ENCODE measurements at regions not wholly inside any gene's neighbourhood (a gene's known extent, or its start where the extent isn't known, plus 50 kb on each side); places are given as distances from the start of the nearest gene placed in this dataset.

DNA sequence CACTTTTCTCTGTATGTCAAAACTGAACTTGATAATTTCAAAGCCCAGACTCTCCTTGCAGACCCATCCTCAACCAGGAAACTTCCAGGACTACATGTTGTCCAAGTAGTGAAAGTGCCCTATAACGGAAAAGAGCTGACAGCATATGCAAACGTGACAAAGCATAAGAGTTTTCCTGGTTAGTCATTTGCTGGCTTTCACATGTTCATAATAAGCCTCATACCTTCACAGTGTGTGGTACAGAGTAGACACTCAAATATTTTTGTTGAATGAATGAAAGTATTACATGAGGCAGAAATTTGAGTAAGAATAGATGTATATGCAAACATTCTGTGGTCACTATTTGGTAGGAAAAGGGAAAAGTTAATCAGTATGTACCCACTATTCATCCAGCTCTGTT lies 473.3 kb downstream of the MRPL39 start:
- DNase-seq (ENCODE audit: insufficient read length, low spot score) (no peak), FAIRE-seq (no peak)
- TF ChIP-seq POLR2A (IDR thresholded peaks at IDR 0.05; ENCODE audit: low read depth, low read length) (no peak), POU2F2 (IDR thresholded peaks at IDR 0.05; ENCODE audit: low read depth, low read length) (no peak), TAF1 (IDR thresholded peaks at IDR 0.05; ENCODE audit: low read depth, low read length) (no peak), PAX5 (IDR thresholded peaks at IDR 0.05; ENCODE audit: insufficient read depth, low read length, severe bottlenecking) (no peak), SPI1 (IDR thresholded peaks at IDR 0.05; ENCODE audit: low read depth, low read length) (no peak)

DNA sequence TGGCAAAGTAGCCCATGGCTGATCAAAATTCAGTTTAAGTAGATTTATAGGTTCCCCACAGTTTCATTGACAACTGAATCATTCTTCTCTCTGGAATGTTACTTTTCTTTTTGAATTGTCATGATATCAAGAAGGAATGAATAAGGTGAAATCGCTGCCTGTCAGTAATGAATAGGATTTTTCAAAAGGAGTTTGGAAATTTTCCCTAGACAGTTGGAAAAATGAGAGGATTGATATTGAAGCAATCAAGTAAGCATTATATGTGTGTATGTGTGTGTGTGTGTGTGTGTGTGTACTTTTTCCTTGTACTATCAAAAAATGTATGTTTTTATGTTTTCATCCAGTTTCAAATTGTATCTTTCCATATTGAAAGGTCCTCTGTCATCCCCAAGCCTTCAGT lies 479.5 kb downstream of the MRPL39 start:
- TF ChIP-seq POLR2AphosphoS5 (IDR thresholded peaks at IDR 0.05; ENCODE audit: low read depth, low read length) = no peak
- TF ChIP-seq TAF1 (IDR thresholded peaks at IDR 0.05; ENCODE audit: low read depth, low read length) = no peak
- no peak for DNase-seq (ENCODE audit: insufficient read length, low spot score)
- FAIRE-seq = no peak

DNA sequence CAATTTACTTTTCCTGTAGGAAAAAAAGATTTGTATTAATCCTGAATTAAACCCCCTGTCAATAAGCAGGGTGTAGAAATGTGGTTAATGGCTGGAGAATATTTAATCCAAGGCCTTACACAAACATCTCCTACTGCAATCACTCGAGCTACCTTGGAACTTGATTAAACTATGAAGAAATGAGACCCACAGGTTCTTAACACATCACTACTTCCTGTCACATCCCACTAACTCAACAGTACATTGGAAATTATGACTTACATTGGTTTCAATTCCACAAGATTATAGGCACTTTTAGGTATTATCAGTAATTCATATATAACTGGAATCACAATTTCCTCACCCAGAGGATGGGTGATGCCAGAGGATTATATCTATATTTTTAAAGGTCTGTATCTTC lies 480.3 kb downstream of the MRPL39 start:
- no peak for FAIRE-seq
- DNase-seq (ENCODE audit: insufficient read length, low spot score) = no peak
- TF ChIP-seq TAF1 (IDR thresholded peaks at IDR 0.05; ENCODE audit: low read depth, low read length) (no peak), POU2F2 (IDR thresholded peaks at IDR 0.05; ENCODE audit: low read depth, low read length) (no peak), PAX5 (IDR thresholded peaks at IDR 0.05; ENCODE audit: insufficient read depth, low read length, severe bottlenecking) (no peak), SPI1 (IDR thresholded peaks at IDR 0.05; ENCODE audit: low read depth, low read length) (no peak), POLR2AphosphoS5 (IDR thresholded peaks at IDR 0.05; ENCODE audit: low read depth, low read length) (no peak), POLR2A (IDR thresholded peaks at IDR 0.05; ENCODE audit: low read depth, low read length) (no peak)

DNA sequence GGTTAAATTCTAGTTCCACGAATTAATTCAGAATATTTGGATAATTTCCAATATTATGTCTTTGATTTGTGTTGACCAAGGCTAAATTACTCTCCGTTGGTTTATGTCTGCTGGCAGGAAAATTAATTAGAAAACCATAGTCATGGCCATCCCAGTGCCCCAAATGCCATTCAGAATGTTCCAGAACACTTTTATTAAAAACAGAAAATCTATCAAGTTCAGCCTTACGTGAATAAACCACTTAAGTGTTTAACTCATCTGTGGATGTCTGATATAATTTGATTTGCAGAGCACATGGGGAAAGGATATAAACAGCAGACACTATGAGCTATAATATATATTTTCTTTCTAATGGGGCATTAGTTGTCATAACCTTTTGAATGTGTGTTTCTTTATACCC lies 480.7 kb downstream of the MRPL39 start:
- TF ChIP-seq POU2F2 (IDR thresholded peaks at IDR 0.05; ENCODE audit: low read depth, low read length) (no peak), POLR2A (IDR thresholded peaks at IDR 0.05; ENCODE audit: low read depth, low read length) (no peak), PAX5 (IDR thresholded peaks at IDR 0.05; ENCODE audit: insufficient read depth, low read length, severe bottlenecking) (no peak), SPI1 (IDR thresholded peaks at IDR 0.05; ENCODE audit: low read depth, low read length) (no peak), POLR2AphosphoS5 (IDR thresholded peaks at IDR 0.05; ENCODE audit: low read depth, low read length) (no peak), TAF1 (IDR thresholded peaks at IDR 0.05; ENCODE audit: low read depth, low read length) (no peak)
- FAIRE-seq = no peak
- DNase-seq (ENCODE audit: insufficient read length, low spot score) = no peak

GRCh38 chr21:25118648-25119047 lies 488.6 kb downstream of the MRPL39 start:
- no peak for TF ChIP-seq POLR2AphosphoS5 (IDR thresholded peaks at IDR 0.05; ENCODE audit: low read depth, low read length)
- no peak for TF ChIP-seq TAF1 (IDR thresholded peaks at IDR 0.05; ENCODE audit: low read depth, low read length)
- TF ChIP-seq POLR2A (IDR thresholded peaks at IDR 0.05; ENCODE audit: low read depth, low read length) = no peak
- no peak for TF ChIP-seq POU2F2 (IDR thresholded peaks at IDR 0.05; ENCODE audit: low read depth, low read length)
- no peak for TF ChIP-seq SPI1 (IDR thresholded peaks at IDR 0.05; ENCODE audit: low read depth, low read length)
- no peak for TF ChIP-seq PAX5 (IDR thresholded peaks at IDR 0.05; ENCODE audit: insufficient read depth, low read length, severe bottlenecking)
- no peak for FAIRE-seq
- DNase-seq (ENCODE audit: insufficient read length, low spot score) = no peak

DNA sequence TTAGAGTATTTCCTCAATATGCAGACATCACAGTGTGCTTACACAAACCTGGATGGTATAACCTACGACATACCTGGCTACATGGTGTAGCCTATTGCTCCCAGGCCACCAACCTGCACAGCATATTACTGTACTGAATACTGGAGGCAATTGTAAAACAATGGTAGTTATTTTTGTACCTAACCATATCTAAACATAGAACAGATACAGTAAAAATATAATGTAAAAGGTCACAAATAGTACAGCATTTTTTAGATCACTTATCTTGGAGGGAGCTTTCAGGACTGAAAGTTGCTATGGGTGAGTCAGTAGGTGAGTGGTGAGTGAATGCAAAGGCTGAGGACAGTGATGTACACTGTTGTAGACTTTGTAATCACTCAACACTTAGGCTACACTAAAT lies 492.3 kb downstream of the MRPL39 start:
- peak; percentile 41 for FAIRE-seq
- no peak for DNase-seq (ENCODE audit: insufficient read length, low spot score)
- TF ChIP-seq SPI1 (IDR thresholded peaks at IDR 0.05; ENCODE audit: low read depth, low read length) (no peak), PAX5 (IDR thresholded peaks at IDR 0.05; ENCODE audit: insufficient read depth, low read length, severe bottlenecking) (no peak), POLR2AphosphoS5 (IDR thresholded peaks at IDR 0.05; ENCODE audit: low read depth, low read length) (no peak), TAF1 (IDR thresholded peaks at IDR 0.05; ENCODE audit: low read depth, low read length) (no peak), POLR2A (IDR thresholded peaks at IDR 0.05; ENCODE audit: low read depth, low read length) (no peak), POU2F2 (IDR thresholded peaks at IDR 0.05; ENCODE audit: low read depth, low read length) (no peak)

- TF ChIP-seq POLR2AphosphoS5 (IDR thresholded peaks at IDR 0.05; ENCODE audit: low read depth, low read length) (no peak), SPI1 (IDR thresholded peaks at IDR 0.05; ENCODE audit: low read depth, low read length) (no peak), TAF1 (IDR thresholded peaks at IDR 0.05; ENCODE audit: low read depth, low read length) (no peak), POLR2A (IDR thresholded peaks at IDR 0.05; ENCODE audit: low read depth, low read length) (no peak), POU2F2 (IDR thresholded peaks at IDR 0.05; ENCODE audit: low read depth, low read length) (no peak)
- no peak for FAIRE-seq
- no peak for DNase-seq (ENCODE audit: insufficient read length, low spot score)
Observed at GRCh38 chr21:25107708-25108107, 499.6 kb downstream of the MRPL39 start.

DNA sequence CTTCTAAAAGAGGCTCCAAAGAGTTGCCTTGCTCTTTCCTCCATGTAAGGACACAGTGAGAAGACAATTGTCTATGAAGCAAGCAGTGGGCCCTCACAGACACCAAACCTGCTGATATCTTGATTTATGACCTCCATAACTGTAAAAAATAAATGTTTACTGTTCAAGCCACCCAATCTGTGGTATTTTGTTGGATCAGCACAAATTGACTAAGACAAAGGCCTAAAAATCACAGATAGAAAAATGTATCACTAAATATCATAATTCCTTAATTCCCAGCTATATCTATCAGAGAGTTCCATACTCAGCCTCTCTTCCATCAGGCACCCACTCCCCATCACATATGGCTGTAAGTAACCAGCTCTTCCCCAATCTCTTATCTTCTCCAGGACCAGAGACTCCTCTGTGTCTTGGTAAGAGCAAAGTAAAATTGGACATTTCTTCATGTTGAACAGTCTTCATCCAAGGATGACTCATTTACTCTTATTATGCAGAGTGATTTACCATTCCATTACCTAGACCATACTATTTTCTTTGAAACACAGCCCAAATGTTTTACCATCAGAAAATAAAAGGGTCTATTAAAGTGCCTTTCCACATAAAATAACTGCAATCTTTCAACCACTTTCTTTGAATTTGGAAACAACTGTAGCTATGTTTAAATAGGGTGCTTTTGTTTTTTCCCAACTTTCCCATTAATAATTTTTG lies 503.6 kb downstream of the MRPL39 start:
- no peak for FAIRE-seq
- TF ChIP-seq TAF1 (IDR thresholded peaks at IDR 0.05; ENCODE audit: low read depth, low read length) (no peak), POU2F2 (IDR thresholded peaks at IDR 0.05; ENCODE audit: low read depth, low read length) (no peak), SPI1 (IDR thresholded peaks at IDR 0.05; ENCODE audit: low read depth, low read length) (no peak), PAX5 (IDR thresholded peaks at IDR 0.05; ENCODE audit: insufficient read depth, low read length, severe bottlenecking) (no peak), POLR2A (IDR thresholded peaks at IDR 0.05; ENCODE audit: low read depth, low read length) (no peak), POLR2AphosphoS5 (IDR thresholded peaks at IDR 0.05; ENCODE audit: low read depth, low read length) (no peak)
- no peak for DNase-seq (ENCODE audit: insufficient read length, low spot score)

GRCh38 chr21:25097648-25098047 lies 509.6 kb downstream of the MRPL39 start:
- FAIRE-seq (no peak), DNase-seq (ENCODE audit: insufficient read length, low spot score) (no peak)
- TF ChIP-seq SPI1 (IDR thresholded peaks at IDR 0.05; ENCODE audit: low read depth, low read length) (no peak), TAF1 (IDR thresholded peaks at IDR 0.05; ENCODE audit: low read depth, low read length) (no peak), PAX5 (IDR thresholded peaks at IDR 0.05; ENCODE audit: insufficient read depth, low read length, severe bottlenecking) (no peak), POLR2A (IDR thresholded peaks at IDR 0.05; ENCODE audit: low read depth, low read length) (no peak), POLR2AphosphoS5 (IDR thresholded peaks at IDR 0.05; ENCODE audit: low read depth, low read length) (no peak), POU2F2 (IDR thresholded peaks at IDR 0.05; ENCODE audit: low read depth, low read length) (no peak)

GRCh38 chr21:25094695-25095094 lies 512.6 kb downstream of the MRPL39 start:
- FAIRE-seq (no peak), DNase-seq (ENCODE audit: insufficient read length, low spot score) (no peak)
- no peak for TF ChIP-seq POU2F2 (IDR thresholded peaks at IDR 0.05; ENCODE audit: low read depth, low read length)
